Heart left ventricle (tissue), 16 donors: ENCODE measurements at regions not wholly inside any gene's neighbourhood (a gene's known extent, or its start where the extent isn't known, plus 50 kb on each side); places are given as distances from the start of the nearest gene placed in this dataset.

ENCODE experiments used
- ATAC-seq, 4 donors: fragments of 200-7000 bp; cut with Tn5 transposase; one replicate each; pipeline ENCODE4 v1.9.1; 2020 to 2022; ENCODE audit warnings: moderate library complexity in 4 of 4, mild to moderate bottlenecking in 3 of 4, moderate number of reproducible peaks in 1 of 4
- DNase-seq, 5 donors: peaks; one replicate each; pipeline ENCODE4 v3.0.0-alpha.2; 2020
- H3K27ac ChIP-seq, 12 donors: fragments of 200-600 bp; sonication (generic) in 4 of 12; one replicate each; pipeline versions ENCODE4 v1.5.0 to v1.8.0; 2016 to 2022; ENCODE audit warnings: mild to moderate bottlenecking in 2 of 12
- H3K27me3 ChIP-seq, 9 donors: fragments of 200-600 bp; sonication (generic) in 2 of 9; one replicate each; pipeline versions ENCODE4 v1.5.1 to v1.8.0; 2016 to 2022; ENCODE audit warnings: mild to moderate bottlenecking in 3 of 9
- H3K36me3 ChIP-seq, 9 donors: fragments of 200-600 bp; sonication (generic) in 2 of 9; one replicate each; pipeline versions ENCODE4 v1.5.0 to v1.8.0; 2018 to 2022; ENCODE audit warnings: mild to moderate bottlenecking in 2 of 9
- H3K4me1 ChIP-seq, 12 donors: fragments of 200-600 bp; sonication (generic) in 4 of 12; one replicate each; pipeline versions ENCODE4 v1.5.0 to v1.8.0; 2016 to 2022; ENCODE audit warnings: mild to moderate bottlenecking in 3 of 12
- H3K4me3 ChIP-seq, 12 donors: fragments of 200-600 bp; sonication (generic) in 4 of 12; one replicate each; pipeline versions ENCODE4 v1.5.0 to v1.8.0; 2017 to 2022; ENCODE audit warnings: mild to moderate bottlenecking in 9 of 12, moderate library complexity in 4 of 12
- H3K9me3 ChIP-seq, 12 donors: fragments of 200-600 bp; sonication (generic) in 4 of 12; one replicate each; pipeline versions ENCODE4 v1.5.0 to v1.8.0; 2016 to 2022; ENCODE audit warnings: mild to moderate bottlenecking in 1 of 12
- CTCF ChIP-seq, 12 donors: fragments of 200-600 bp; sonication (generic) in 4 of 12; IDR thresholded peaks; one replicate each; pipeline versions ENCODE4 v1.5.0 to v1.8.0; 2018 to 2022; ENCODE audit warnings: antibody characterized with exemption in 12 of 12, mild to moderate bottlenecking in 5 of 12
- POLR2A ChIP-seq, 2 donors: fragments of 450-650 bp; IDR thresholded peaks; one replicate each; pipeline ENCODE4 v1.6.1; 2017; ENCODE audit warnings: antibody characterized with exemption in 2 of 2, mild to moderate bottlenecking in 2 of 2, moderate library complexity in 2 of 2
- WGBS, 4 donors: extraction: QIAGEN DNeasy Blood & Tissue Kit in 2 of 4; methylation state at CpG; one replicate each; pipeline versions ENCODE4 v1.1.5 to v1.1.7; 2013 to 2018; 5-methylcytosine and 5-hydroxymethylcytosine counted together
- intact Hi-C, 10 donors: fragments of 100-400 bp; cut with DNase I; formaldehyde crosslinking; loops; one replicate each; pipeline versions ENCODE4 v1.11.1 to v1.14.2; 2022
- donor health status: ischemic (EF 13 %, LVEDD 7.1; RV severe dilation, severe dysfunction).
- donor health status: healthy with polysubstance abuse.
- donor health status: DM: no; HTN: yes; CAD: no.
- donor health status: DM: no; HTN: no; CAD: no.
- donor health status: ischemic (EF 25% LVEDD 6.9; RV normal size, moderate dysfunction).
- donor health status: ischemic (EF 25% LVEDD 5.7; RV mildly dilated, moderate dysfunction).
- donor health status: healthy.
- donor health status: DM: yes; HTN: yes; CAD: no.
- donor health status: ischemic (EF 35%, LVEDD 5.7; RV mildly dilated, moderate dysfunction).
- donor health status: nonischemic (EF 11% LVEDD 7.7; RV severe dilation, severe dysfunction).
- donor health status: DM: yes; HTN: yes; CAD: no.
- donor health status: PGD.
- donor health status: ischemic (EF 29% LVEDD 5.4; RV normal size, mild dysfunction).
- donor health status: nonischemic (EF 23%, LVEDD 6.1; RV moderate dilation, normal function).

- intact Hi-C loops, result no loop called here
- 69 to 83% (median 78%) methylated on average over 6 of the region's 6 CpGs for WGBS, 4 donors
- DNase-seq, result no peak
- Histone ChIP-seq H3K36me3 (no peaks in the 10 kb centered on the region), H3K4me1 (no peaks in the 10 kb centered on the region), H3K27me3 (no peaks in the 10 kb centered on the region), H3K27ac (no peak overlapping the region), H3K9me3 (no peaks in the 10 kb centered on the region), H3K4me3 (no peak overlapping the region)
- TF ChIP-seq CTCF (IDR thresholded peaks at IDR 0.05), result no peak
- no peak for TF ChIP-seq POLR2A (IDR thresholded peaks at IDR 0.05)
- ATAC-seq, result peak in 2 of 4 donors; percentile 13 to 60
Observed at GRCh38 chr10:44662051-44662450, 249.1 kb upstream of the TMEM72 start.

DNA sequence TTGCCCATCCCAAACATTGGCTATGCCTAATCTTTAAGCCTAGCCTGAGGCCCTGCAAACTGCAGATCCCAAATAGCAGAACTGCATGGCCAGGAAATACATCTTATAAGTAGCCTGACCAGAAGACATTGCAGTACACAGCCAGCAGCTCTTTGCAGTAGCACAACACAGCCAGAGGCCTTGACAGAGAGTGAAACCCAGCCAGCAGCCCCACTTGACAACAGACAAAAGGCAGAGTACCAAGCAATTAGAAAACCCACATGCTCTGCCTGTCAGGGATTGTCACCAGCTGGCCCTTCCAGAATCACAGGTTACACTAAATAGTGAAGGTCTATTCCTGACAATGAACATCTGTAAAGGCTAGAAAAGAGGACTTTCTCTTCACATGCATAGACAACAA, 242.8 kb upstream of the TMEM72 start:
- TF ChIP-seq POLR2A (IDR thresholded peaks at IDR 0.05) (no peak), CTCF (IDR thresholded peaks at IDR 0.05) (no peak)
- intact Hi-C loops, result no loop called here
- Histone ChIP-seq H3K36me3 (no peaks in the 10 kb centered on the region), H3K9me3 (peaks cover 0 to 9% (median 0%) of the 10 kb centered on the region in 12 donors), H3K27me3 (no peaks in the 10 kb centered on the region), H3K4me3 (no peak overlapping the region), H3K4me1 (no peaks in the 10 kb centered on the region), H3K27ac (no peak overlapping the region)
- DNase-seq (no peak), ATAC-seq (no peak)

DNA sequence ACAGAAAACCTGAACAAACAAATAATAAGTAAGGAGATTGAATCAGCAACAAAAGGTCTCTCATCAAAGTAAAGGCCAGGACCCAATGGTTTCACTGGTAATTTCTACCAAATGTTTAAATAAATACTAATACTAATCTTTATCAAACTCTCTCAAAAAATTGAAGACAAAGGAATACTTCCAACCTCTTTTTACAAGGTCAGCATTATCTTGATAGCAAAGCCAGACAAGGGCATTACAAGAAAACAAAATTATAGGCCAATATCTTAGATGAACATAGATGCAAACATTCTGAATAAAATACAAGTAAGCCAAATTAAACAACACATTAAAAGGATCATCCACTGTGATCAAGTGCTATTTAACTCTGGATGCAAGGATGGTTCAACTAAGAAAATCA, 239.8 kb upstream of the TMEM72 start:
- H3K9me3 ChIP-seq, result peaks cover 0 to 14% (median 0%) of the 10 kb centered on the region in 12 donors
- DNase-seq, result no peak
- intact Hi-C loops, result no loop called here
- H3K36me3 ChIP-seq, result no peaks in the 10 kb centered on the region
- no peak for TF ChIP-seq CTCF (IDR thresholded peaks at IDR 0.05)
- TF ChIP-seq POLR2A (IDR thresholded peaks at IDR 0.05), result no peak
- H3K27ac ChIP-seq, result no peak overlapping the region
- H3K27me3 ChIP-seq, result no peaks in the 10 kb centered on the region
- H3K4me1 ChIP-seq, result peaks cover 0 to 10% (median 0%) of the 10 kb centered on the region in 12 donors
- ATAC-seq, result no peak
- no peak overlapping the region for H3K4me3 ChIP-seq

GRCh38 chr10:44673245-44673983, 237.7 kb upstream of the TMEM72 start:
- TF ChIP-seq POLR2A (IDR thresholded peaks at IDR 0.05), result no peak
- Histone ChIP-seq H3K9me3 (peaks cover 0 to 14% (median 0%) of the 10 kb centered on the region in 12 donors), H3K27ac (no peak overlapping the region), H3K27me3 (no peaks in the 10 kb centered on the region), H3K4me1 (peaks cover 0 to 10% (median 0%) of the 10 kb centered on the region in 12 donors), H3K4me3 (no peak overlapping the region), H3K36me3 (no peaks in the 10 kb centered on the region)
- ATAC-seq (no peak), DNase-seq (no peak)
- 44 to 65% (median 56%) methylated on average over 3 of the region's 3 CpGs for WGBS, 4 donors
- intact Hi-C loops, result no loop called here
